Lung (tissue), 11 donors: ENCODE measurements at regions not wholly inside any gene's neighbourhood (a gene's known extent, or its start where the extent isn't known, plus 50 kb on each side); places are given as distances from the start of the nearest gene placed in this dataset.

Experiments used
- ATAC-seq: fragments of 200-7000 bp; cut with Tn5 transposase; one replicate; pipeline ENCODE4 v1.9.1; 2020; ENCODE audit warnings: moderate number of reproducible peaks; ENCODE audit not compliant: insufficient read depth, low FRiP score
- DNase-seq, 3 donors: peaks; one replicate each; pipeline ENCODE4 v3.0.0-alpha.2; 2013 to 2017
- H3K27ac ChIP-seq, 2 donors: one replicate each; pipeline ENCODE4 v1.5.1; 2013; ENCODE audit warnings: mild to moderate bottlenecking in 2 of 2, moderate library complexity in 2 of 2, control low read depth in 1 of 2, inconsistent platforms in 1 of 2, low read depth in 1 of 2, low read length in 1 of 2
- H3K27me3 ChIP-seq, 3 donors: one replicate each; pipeline ENCODE4 v1.5.1; 2013; ENCODE audit warnings: low read length in 2 of 3; ENCODE audit not compliant: control insufficient read depth in 3 of 3, insufficient read depth in 3 of 3
- H3K36me3 ChIP-seq, 4 donors: one replicate each; pipeline ENCODE4 v1.5.1; 2013; ENCODE audit warnings: low read length in 4 of 4, mild to moderate bottlenecking in 1 of 4, moderate library complexity in 1 of 4; ENCODE audit not compliant: control insufficient read depth in 4 of 4, insufficient read depth in 4 of 4
- H3K4me1 ChIP-seq, 5 donors: one replicate each; pipeline ENCODE4 v1.5.1; 2013; ENCODE audit warnings: low read length in 5 of 5, mild to moderate bottlenecking in 2 of 5, moderate library complexity in 1 of 5; ENCODE audit not compliant: control insufficient read depth in 5 of 5, insufficient read depth in 5 of 5
- H3K4me3 ChIP-seq: one replicate; pipeline ENCODE4 v1.5.1; 2013; ENCODE audit warnings: mild to moderate bottlenecking, control low read depth, moderate library complexity
- H3K9ac ChIP-seq, 2 donors: one replicate each; pipeline ENCODE4 v1.5.1; 2013; ENCODE audit warnings: low read length in 2 of 2, control low read depth in 1 of 2; ENCODE audit not compliant: insufficient read depth in 1 of 2
- H3K9me3 ChIP-seq, 4 donors: one replicate each; pipeline ENCODE4 v1.5.1; 2013; ENCODE audit warnings: low read length in 3 of 4, mild to moderate bottlenecking in 1 of 4, moderate library complexity in 1 of 4; ENCODE audit not compliant: control insufficient read depth in 4 of 4, insufficient read depth in 3 of 4
- WGBS, 2 donors: extraction: QIAGEN DNeasy Blood & Tissue Kit; methylation state at CpG; one replicate each; pipeline ENCODE4 v1.1.7; 2013; 5-methylcytosine and 5-hydroxymethylcytosine counted together
- TF ChIP-seq, protein P1 (sequence below): IDR thresholded peaks from 2 replicates; pipeline ENCODE4 v1.5.1; 2012; ENCODE audit warnings: mild to moderate bottlenecking; ENCODE audit errors: control extremely low read depth, extremely low read depth
- donor health status: control.
- donor health status: control.
- donor health status: Bipolar disorder and iron deficiency.
- donor health status: healthy.
- donor health status: DM: yes; HTN: yes; CAD: no.

DNA sequence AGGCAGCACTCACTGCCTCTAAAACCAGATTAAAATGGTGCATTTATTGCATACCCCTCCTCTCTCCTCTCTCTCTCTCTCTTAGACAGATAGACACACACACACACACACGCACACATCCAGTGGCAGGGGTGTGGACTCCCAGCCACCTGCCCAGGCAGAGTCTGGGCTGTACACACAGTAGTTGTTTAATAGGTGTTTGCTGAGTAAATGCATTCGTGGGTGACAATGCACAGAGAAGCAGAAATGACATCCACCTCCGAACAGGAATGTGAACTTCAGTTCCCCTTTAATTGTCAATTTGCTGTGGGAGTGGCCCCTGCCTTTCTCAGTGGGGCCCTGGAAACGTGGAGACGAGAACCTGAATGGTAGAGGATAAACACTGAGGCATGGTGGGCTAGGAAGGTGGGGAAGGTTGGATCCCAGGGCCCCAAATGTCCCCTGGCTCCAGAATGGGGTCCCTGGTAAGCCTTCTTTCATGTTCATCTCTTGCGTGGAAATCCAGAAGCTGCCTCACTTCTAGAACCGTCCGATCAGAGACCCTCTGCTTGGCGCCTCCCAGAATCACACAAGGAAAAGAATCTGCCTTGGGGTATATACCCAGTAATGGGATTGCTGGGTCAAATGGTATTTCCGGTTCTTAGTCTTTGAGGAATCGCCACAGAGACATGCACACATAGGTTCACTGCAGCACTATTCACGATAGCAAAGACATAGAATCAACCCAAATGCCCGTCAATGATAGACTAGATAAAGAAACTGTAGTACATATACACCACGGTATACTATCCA, 58.5 kb upstream of the ECHDC3 start:
- no peak for ATAC-seq
- TF ChIP-seq, protein P1, sequence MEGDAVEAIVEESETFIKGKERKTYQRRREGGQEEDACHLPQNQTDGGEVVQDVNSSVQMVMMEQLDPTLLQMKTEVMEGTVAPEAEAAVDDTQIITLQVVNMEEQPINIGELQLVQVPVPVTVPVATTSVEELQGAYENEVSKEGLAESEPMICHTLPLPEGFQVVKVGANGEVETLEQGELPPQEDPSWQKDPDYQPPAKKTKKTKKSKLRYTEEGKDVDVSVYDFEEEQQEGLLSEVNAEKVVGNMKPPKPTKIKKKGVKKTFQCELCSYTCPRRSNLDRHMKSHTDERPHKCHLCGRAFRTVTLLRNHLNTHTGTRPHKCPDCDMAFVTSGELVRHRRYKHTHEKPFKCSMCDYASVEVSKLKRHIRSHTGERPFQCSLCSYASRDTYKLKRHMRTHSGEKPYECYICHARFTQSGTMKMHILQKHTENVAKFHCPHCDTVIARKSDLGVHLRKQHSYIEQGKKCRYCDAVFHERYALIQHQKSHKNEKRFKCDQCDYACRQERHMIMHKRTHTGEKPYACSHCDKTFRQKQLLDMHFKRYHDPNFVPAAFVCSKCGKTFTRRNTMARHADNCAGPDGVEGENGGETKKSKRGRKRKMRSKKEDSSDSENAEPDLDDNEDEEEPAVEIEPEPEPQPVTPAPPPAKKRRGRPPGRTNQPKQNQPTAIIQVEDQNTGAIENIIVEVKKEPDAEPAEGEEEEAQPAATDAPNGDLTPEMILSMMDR, result no peak
- Histone ChIP-seq H3K27ac (no peak overlapping the region), H3K9ac (no peak overlapping the region), H3K9me3 (no peaks in the 10 kb centered on the region), H3K36me3 (no peaks in the 10 kb centered on the region), H3K4me1 (peaks cover 0 to 30% (median 14%) of the 10 kb centered on the region in 5 donors), H3K4me3 (no peak overlapping the region), H3K27me3 (no peaks in the 10 kb centered on the region)
- DNase-seq, result no peak
- WGBS, 2 donors, result 81 to 86% methylated on average over 14 of the region's 14 CpGs

DNA sequence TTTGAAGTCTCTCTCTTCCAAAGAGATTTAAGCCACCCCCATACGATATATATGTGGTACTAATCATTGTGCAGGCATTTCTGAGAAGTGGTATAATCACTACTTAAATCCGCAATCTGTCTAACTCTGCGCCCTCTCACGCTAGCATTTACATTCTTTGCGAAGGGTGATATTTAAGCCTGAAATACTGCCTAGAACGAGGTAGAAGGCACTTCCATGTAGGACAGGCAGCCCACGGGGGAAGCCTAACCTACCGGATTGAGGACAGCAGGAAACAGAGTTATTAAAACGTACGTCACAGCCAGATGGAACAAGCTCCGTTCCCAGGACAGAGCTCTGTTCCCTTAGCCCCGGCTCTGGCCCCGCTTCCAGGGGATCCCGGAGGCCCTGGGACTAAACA, 59.3 kb upstream of the ECHDC3 start:
- Histone ChIP-seq H3K36me3 (no peaks in the 10 kb centered on the region), H3K4me3 (no peak overlapping the region), H3K9ac (no peak overlapping the region), H3K4me1 (peaks cover 0 to 30% (median 14%) of the 10 kb centered on the region in 5 donors), H3K27me3 (no peaks in the 10 kb centered on the region), H3K27ac (no peak overlapping the region), H3K9me3 (no peaks in the 10 kb centered on the region)
- WGBS, 2 donors, result 81 to 83% methylated on average over 14 of the region's 14 CpGs
- peak in 1 of 3 donors; percentile 41 for DNase-seq
- no peak for ATAC-seq
- TF ChIP-seq, protein P1, result no peak

DNA sequence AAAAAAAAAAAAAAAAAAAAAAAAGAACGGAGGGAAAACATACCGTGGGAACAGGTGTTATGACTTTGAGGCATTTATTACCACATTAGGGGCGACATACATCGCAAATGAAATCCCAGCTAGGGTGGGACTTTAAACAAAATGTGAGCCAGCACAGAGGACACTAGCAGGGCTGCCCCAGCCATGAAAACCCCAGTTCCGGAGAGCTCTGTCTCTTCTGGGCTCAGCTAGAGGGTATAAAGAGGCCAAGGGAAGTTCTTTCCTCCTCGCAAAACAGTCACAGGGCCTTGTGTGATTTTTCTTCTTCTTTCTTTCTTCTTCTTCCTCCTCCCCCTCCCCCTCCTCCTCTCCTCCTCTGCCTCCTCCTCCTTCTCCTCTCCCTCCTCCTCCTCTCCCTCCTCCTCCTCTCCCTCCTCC, 59.9 kb upstream of the ECHDC3 start:
- no peaks in the 10 kb centered on the region for H3K9me3 ChIP-seq
- no peaks in the 10 kb centered on the region for H3K27me3 ChIP-seq
- TF ChIP-seq, protein P1, result no peak

More for the DNA sequence above, 59.9 kb upstream of the ECHDC3 start:
- H3K4me3 ChIP-seq, result no peak overlapping the region
- DNase-seq (no peak), ATAC-seq (no peak)
- no peak overlapping the region for H3K9ac ChIP-seq
- H3K36me3 ChIP-seq, result no peaks in the 10 kb centered on the region
- peaks cover 0 to 30% (median 14%) of the 10 kb centered on the region in 5 donors for H3K4me1 ChIP-seq
- no peak overlapping the region for H3K27ac ChIP-seq
- WGBS, 2 donors, result 71 to 80% methylated on average over 6 of the region's 6 CpGs
